Heart left ventricle (tissue), 13 donors: ENCODE measurements at regions not wholly inside any gene's neighbourhood (a gene's known extent, or its start where the extent isn't known, plus 50 kb on each side); places are given as distances from the start of the nearest gene placed in this dataset.

Experiments used
- CTCF ChIP-seq, 12 donors: fragments of 200-600 bp; sonication (generic) in 4 of 12; IDR thresholded peaks; one replicate each; pipeline versions ENCODE4 v1.5.0 to v1.8.0; 2018 to 2022; ENCODE audit warnings: antibody characterized with exemption in 12 of 12, mild to moderate bottlenecking in 5 of 12
- POLR2A ChIP-seq, 2 donors: fragments of 450-650 bp; IDR thresholded peaks; one replicate each; pipeline ENCODE4 v1.6.1; 2017; ENCODE audit warnings: antibody characterized with exemption in 2 of 2, mild to moderate bottlenecking in 2 of 2, moderate library complexity in 2 of 2
- donor health status: ischemic (EF 13 %, LVEDD 7.1; RV severe dilation, severe dysfunction).
- donor health status: DM: no; HTN: yes; CAD: no.
- donor health status: DM: no; HTN: no; CAD: no.
- donor health status: ischemic (EF 25% LVEDD 6.9; RV normal size, moderate dysfunction).
- donor health status: ischemic (EF 25% LVEDD 5.7; RV mildly dilated, moderate dysfunction).
- donor health status: ischemic (EF 35%, LVEDD 5.7; RV mildly dilated, moderate dysfunction).
- donor health status: nonischemic (EF 11% LVEDD 7.7; RV severe dilation, severe dysfunction).
- donor health status: DM: yes; HTN: yes; CAD: no.
- donor health status: PGD.
- donor health status: ischemic (EF 29% LVEDD 5.4; RV normal size, mild dysfunction).
- donor health status: nonischemic (EF 23%, LVEDD 6.1; RV moderate dilation, normal function).

- TF ChIP-seq POLR2A (IDR thresholded peaks at IDR 0.05): no peak
- TF ChIP-seq CTCF (IDR thresholded peaks at IDR 0.05): no peak
Measured at GRCh38 chr2:16003152-16003551, 62.8 kb downstream of the MYCN start.
